Mesendoderm (in vitro differentiated cells): ENCODE measurements at regions not wholly inside any gene's neighbourhood (a gene's known extent, or its start where the extent isn't known, plus 50 kb on each side); places are given as distances from the start of the nearest gene placed in this dataset.
"Not testable (repeated sequence)": the region's sequence is repeated elsewhere in the genome, so short reads cannot be mapped to it uniquely, and the experiment has no call there.

ENCODE experiments used
- DNase-seq: peaks from one replicate; pipeline ENCODE4 v3.0.0; 2013
- H2AK5ac ChIP-seq: 2 replicates; pipeline ENCODE4 v1.6.1; 2013; ENCODE audit warnings: low read length, inconsistent platforms
- H2BK120ac ChIP-seq: 2 replicates; pipeline ENCODE4 v1.6.1; 2013; ENCODE audit warnings: low read depth, mild to moderate bottlenecking, low read length, moderate library complexity, mixed read lengths
- H2BK15ac ChIP-seq: replicated peaks from 2 replicates; pipeline ENCODE4 v1.6.1; 2013; ENCODE audit warnings: low read depth, mild to moderate bottlenecking, moderate library complexity
- H2BK5ac ChIP-seq: 2 replicates; pipeline ENCODE4 v1.6.1; 2013; ENCODE audit warnings: low read length, inconsistent platforms
- H3K18ac ChIP-seq: 2 replicates; pipeline ENCODE4 v1.6.1; 2013; ENCODE audit warnings: mild to moderate bottlenecking, low read length, mixed read lengths
- H3K23ac ChIP-seq: one replicate; pipeline ENCODE4 v1.6.1; 2013; ENCODE audit warnings: low read length
- H3K27ac ChIP-seq: 2 replicates; pipeline ENCODE4 v1.5.1; 2013; ENCODE audit warnings: low read depth, mild to moderate bottlenecking, inconsistent platforms, low read length, moderate library complexity
- H3K27me3 ChIP-seq: 2 replicates; pipeline ENCODE4 v1.6.1; 2013; ENCODE audit warnings: low read length, control low read depth, mild to moderate bottlenecking, inconsistent platforms; ENCODE audit not compliant: insufficient read depth, poor library complexity
- H3K36me3 ChIP-seq: 2 replicates; pipeline ENCODE4 v1.6.1; 2013; ENCODE audit warnings: low read length, inconsistent platforms; ENCODE audit not compliant: control insufficient read depth, insufficient read depth
- H3K4ac ChIP-seq: one replicate; pipeline ENCODE4 v1.6.1; 2013; ENCODE audit warnings: low read depth, mild to moderate bottlenecking, low read length, moderate library complexity
- H3K4me1 ChIP-seq: 2 replicates; pipeline ENCODE4 v1.6.1; 2013; ENCODE audit warnings: low read depth, low read length, inconsistent platforms; ENCODE audit not compliant: control insufficient read depth
- H3K4me2 ChIP-seq: 2 replicates; pipeline ENCODE4 v1.6.1; 2013; ENCODE audit warnings: low read length
- H3K4me3 ChIP-seq: 2 replicates; pipeline ENCODE4 v1.5.1; 2013; ENCODE audit warnings: mild to moderate bottlenecking, low read length
- H3K56ac ChIP-seq: one replicate; pipeline ENCODE4 v1.6.1; 2013; ENCODE audit warnings: low read length
- H3K79me1 ChIP-seq: 2 replicates; pipeline ENCODE4 v1.6.1; 2013; ENCODE audit warnings: low read length, inconsistent platforms
- H3K79me2 ChIP-seq: 2 replicates; pipeline ENCODE4 v1.6.1; 2013; ENCODE audit warnings: mild to moderate bottlenecking, low read length; ENCODE audit not compliant: control insufficient read depth, insufficient read depth
- H3K9ac ChIP-seq: 2 replicates; pipeline ENCODE4 v1.6.1; 2013; ENCODE audit warnings: low read length, inconsistent platforms
- H4K5ac ChIP-seq: one replicate; pipeline ENCODE4 v1.6.1; 2013; ENCODE audit warnings: low read length
- H4K8ac ChIP-seq: one replicate; pipeline ENCODE4 v1.6.1; 2013; ENCODE audit warnings: low read depth, mild to moderate bottlenecking, control low read depth, low read length, moderate library complexity
- WGBS: extraction: QIAGEN DNeasy Blood & Tissue Kit; methylation state at CpG from one replicate; pipeline ENCODE4 v1.1.7; 2013; ENCODE audit warnings: low lambda C conversion rate, missing lambda C conversion rate; ENCODE audit not compliant: insufficient coverage; ENCODE audit errors: extremely low coverage; 5-methylcytosine and 5-hydroxymethylcytosine counted together

DNA sequence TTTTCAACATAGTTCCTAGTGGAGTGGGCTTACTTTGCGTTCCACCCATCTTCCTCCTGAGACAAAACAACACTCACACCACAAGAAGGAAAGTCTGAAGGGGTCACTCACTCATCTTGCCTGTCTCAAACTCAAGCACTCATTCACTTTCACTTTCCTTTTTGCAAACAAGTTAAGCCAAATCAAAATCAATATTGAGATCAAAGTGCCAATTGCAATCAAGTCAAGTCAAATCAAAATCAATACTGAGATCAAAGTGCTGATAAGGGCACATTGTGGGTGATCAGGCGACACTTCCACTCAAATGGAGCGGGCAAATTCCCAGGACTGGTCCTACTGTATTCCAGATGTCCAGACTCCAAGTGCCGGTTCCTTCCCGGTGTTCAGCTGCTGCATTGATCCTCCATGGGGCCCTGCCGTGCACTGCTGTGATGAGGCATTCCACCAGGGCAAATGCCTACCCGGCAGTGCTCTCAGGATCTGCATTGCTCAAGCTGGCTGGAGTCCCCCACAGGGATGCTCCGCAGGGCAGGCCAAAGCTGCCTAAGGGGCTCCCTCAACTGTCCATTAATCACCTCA is 183.0 kb upstream of the PLGLB1 start:
- not testable (repeated sequence) for H3K56ac ChIP-seq, H3K23ac ChIP-seq, H2BK15ac ChIP-seq, H3K27me3 ChIP-seq, H4K8ac ChIP-seq, H3K4me3 ChIP-seq, H3K9ac ChIP-seq, H3K79me2 ChIP-seq, H3K4ac ChIP-seq, H2BK5ac ChIP-seq, H3K27ac ChIP-seq, H3K18ac ChIP-seq, H3K4me1 ChIP-seq, H3K4me2 ChIP-seq, H2AK5ac ChIP-seq, DNase-seq, H3K79me1 ChIP-seq, H4K5ac ChIP-seq, H3K36me3 ChIP-seq, H2BK120ac ChIP-seq
- no CpG with 5 or more reads among the region's 8 CpGs for WGBS

DNA sequence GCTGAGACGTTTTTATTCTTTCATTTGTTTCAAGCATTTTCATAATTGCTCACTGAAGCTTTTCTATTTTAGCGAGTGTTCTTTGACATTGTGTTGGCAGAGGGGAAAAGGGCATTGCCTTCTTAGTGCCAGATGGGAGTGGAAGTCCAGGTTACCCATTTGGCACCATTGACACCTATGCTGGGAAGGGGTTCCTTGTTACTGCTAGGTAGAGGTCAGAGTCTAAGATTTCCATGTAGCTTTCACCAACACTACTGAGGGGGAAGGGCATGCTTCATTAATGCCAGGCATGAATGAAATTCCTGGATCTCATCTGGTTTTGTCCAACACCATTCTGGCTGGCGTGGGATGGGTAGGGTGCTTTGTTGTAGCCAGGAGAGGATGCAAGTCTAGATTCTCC is 191.3 kb upstream of the PLGLB1 start:
- H4K5ac ChIP-seq, H3K56ac ChIP-seq: not testable (repeated sequence)
- WGBS = no CpG with 5 or more reads among the region's 3 CpGs

DNA sequence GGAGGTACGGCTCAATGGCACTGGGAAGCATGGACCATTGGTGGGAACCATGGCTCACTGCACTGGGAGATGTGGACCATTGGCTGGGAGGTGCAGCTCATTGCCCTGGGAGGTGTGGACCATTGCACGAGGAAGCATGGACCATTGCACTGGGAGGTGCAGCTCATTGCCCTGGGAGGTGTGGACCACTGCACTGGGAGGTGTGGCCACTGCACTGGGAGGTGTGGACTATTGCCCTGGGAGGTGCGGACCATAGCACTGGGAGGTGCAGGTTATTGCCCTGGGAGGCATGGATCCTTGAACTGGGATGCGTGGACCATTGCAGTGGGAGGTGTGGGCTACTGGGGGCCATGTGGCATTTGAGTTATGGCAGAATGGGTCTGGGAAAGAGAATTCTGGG is 195.4 kb upstream of the PLGLB1 start:
- H3K27me3 ChIP-seq, DNase-seq, H2BK5ac ChIP-seq, H2AK5ac ChIP-seq, H3K56ac ChIP-seq, H3K4me1 ChIP-seq, H3K4ac ChIP-seq, H3K9ac ChIP-seq, H3K79me2 ChIP-seq, H3K23ac ChIP-seq, H3K4me2 ChIP-seq, H4K5ac ChIP-seq, H4K8ac ChIP-seq, H3K27ac ChIP-seq, H2BK120ac ChIP-seq, H3K4me3 ChIP-seq, H3K18ac ChIP-seq, H2BK15ac ChIP-seq, H3K36me3 ChIP-seq, H3K79me1 ChIP-seq: not testable (repeated sequence)
- WGBS = no CpG with 5 or more reads among the region's 4 CpGs

More for the DNA sequence above, 191.3 kb upstream of the PLGLB1 start:
- not testable (repeated sequence) for H3K4me1 ChIP-seq, H3K27me3 ChIP-seq, H2BK15ac ChIP-seq, DNase-seq, H3K4me2 ChIP-seq, H3K9ac ChIP-seq, H3K23ac ChIP-seq, H2BK120ac ChIP-seq, H3K27ac ChIP-seq, H3K79me1 ChIP-seq, H3K79me2 ChIP-seq, H4K8ac ChIP-seq, H3K36me3 ChIP-seq, H2AK5ac ChIP-seq, H3K4me3 ChIP-seq, H3K18ac ChIP-seq, H3K4ac ChIP-seq, H2BK5ac ChIP-seq

DNA sequence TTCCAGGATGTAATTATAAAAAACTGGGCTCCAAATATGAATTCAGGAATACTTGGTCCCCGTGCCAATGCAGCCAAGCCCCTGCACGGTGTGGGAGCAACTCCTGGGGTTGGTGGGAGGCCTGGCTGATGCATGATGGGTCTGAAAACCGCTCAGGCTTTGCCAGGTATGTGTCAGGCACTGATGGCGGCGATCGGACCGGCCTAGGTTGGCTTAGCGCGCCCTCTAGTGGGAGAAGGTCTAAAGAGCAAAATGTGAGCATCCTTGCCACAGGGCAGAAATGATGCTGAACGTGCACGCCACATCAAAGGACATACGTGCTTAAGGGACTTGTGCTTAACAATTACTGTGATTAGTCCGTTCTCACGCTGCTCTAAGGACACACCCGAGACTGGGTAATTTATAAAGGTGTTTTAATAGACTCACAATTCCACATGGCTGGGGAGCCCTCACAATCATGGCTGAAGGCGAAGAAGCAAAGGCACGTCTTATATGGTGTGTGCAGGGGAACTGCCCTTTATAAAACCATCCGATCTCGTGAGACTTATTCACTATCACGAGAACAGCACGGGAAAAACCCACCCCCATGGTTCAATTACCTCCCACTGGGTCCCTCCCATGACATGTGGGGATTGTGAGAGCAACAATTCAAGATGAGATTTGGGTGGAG is 196.2 kb upstream of the PLGLB1 start:
- not testable (repeated sequence) for H3K9ac ChIP-seq, H3K79me2 ChIP-seq, H2BK15ac ChIP-seq, H3K4ac ChIP-seq, H3K4me3 ChIP-seq, DNase-seq, H3K27ac ChIP-seq, H4K8ac ChIP-seq, H4K5ac ChIP-seq, H2AK5ac ChIP-seq, H3K79me1 ChIP-seq, H3K27me3 ChIP-seq, H2BK5ac ChIP-seq, H3K56ac ChIP-seq, H3K23ac ChIP-seq, H3K18ac ChIP-seq, H2BK120ac ChIP-seq, H3K36me3 ChIP-seq, H3K4me2 ChIP-seq, H3K4me1 ChIP-seq
- no CpG with 5 or more reads among the region's 21 CpGs for WGBS

DNA sequence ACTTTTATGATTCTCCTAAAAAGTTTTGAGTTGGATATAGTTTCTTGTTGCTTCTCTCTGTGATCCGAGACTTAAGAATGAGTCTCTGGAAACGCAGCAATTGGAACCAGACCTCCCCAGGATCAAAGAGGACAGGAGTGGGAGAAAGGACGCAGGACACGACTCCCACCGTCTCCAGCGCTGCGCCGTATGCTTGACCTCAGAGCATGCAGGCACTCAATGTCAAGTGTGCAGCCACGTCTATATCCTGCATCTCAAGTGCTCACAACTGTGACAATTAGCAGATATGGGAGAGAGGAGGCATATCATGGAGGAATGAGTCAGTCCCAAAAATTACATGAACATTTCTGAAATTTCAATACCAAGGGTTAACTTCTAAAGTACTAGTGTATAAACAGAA is 199.0 kb upstream of the PLGLB1 start:
- not testable (repeated sequence) for H3K9ac ChIP-seq, DNase-seq, H4K8ac ChIP-seq, H3K23ac ChIP-seq, H3K27ac ChIP-seq, H2BK120ac ChIP-seq, H3K36me3 ChIP-seq, H3K4me2 ChIP-seq, H3K56ac ChIP-seq, H3K4ac ChIP-seq, H2AK5ac ChIP-seq, H3K27me3 ChIP-seq, H3K4me1 ChIP-seq, H3K79me2 ChIP-seq, H2BK5ac ChIP-seq, H3K18ac ChIP-seq, H3K4me3 ChIP-seq, H2BK15ac ChIP-seq, H4K5ac ChIP-seq, H3K79me1 ChIP-seq
- no CpG with 5 or more reads among the region's 9 CpGs for WGBS

DNA sequence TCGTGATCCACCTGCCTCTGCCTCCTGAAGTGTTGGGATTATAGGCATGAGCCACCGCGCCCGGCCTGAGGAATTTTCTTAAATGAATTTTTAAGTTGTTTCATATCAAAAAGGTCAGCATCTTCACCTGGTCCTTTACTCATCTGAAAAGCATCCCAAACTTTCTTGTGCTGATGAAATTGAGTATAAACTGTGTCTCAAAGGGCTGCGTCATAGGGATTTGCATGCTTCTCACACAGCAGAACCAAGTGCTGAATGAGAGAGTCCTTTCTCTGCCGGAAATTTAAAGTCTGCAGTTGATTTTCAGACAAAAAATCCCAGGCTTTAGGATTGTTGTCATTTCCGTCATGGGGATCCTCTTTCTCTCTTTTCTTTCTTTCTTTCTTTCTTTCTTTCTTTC is 200.5 kb upstream of the PLGLB1 start:
- H3K79me1 ChIP-seq, H4K5ac ChIP-seq, H2AK5ac ChIP-seq, H3K27me3 ChIP-seq, H3K79me2 ChIP-seq, H3K23ac ChIP-seq, H3K4ac ChIP-seq, H2BK15ac ChIP-seq, H2BK120ac ChIP-seq, H3K18ac ChIP-seq, H3K56ac ChIP-seq, H3K4me1 ChIP-seq, H3K27ac ChIP-seq, H3K36me3 ChIP-seq, H3K4me3 ChIP-seq, H3K4me2 ChIP-seq, H3K9ac ChIP-seq, H4K8ac ChIP-seq, H2BK5ac ChIP-seq: not testable (repeated sequence)
- DNase-seq = peak; percentile 30
- WGBS = no CpG with 5 or more reads among the region's 7 CpGs
